COR-L47 (cell line): ENCODE measurements at regions not wholly inside any gene's neighbourhood (a gene's known extent, or its start where the extent isn't known, plus 50 kb on each side); places are given as distances from the start of the nearest gene placed in this dataset.

Experiments used
- DNase-seq: peaks from one replicate; lab custom pipeline; 2025; lab: John Stamatoyannopoulos, UW

- DNase-seq, result no peak
These were observed 54.9 kb upstream of the RUNX3 start for GRCh38 chr1:24984800-24985522.

- DNase-seq, result no peak
These were observed 54.2 kb upstream of the RUNX3 start for GRCh38 chr1:24984300-24984699.

DNA sequence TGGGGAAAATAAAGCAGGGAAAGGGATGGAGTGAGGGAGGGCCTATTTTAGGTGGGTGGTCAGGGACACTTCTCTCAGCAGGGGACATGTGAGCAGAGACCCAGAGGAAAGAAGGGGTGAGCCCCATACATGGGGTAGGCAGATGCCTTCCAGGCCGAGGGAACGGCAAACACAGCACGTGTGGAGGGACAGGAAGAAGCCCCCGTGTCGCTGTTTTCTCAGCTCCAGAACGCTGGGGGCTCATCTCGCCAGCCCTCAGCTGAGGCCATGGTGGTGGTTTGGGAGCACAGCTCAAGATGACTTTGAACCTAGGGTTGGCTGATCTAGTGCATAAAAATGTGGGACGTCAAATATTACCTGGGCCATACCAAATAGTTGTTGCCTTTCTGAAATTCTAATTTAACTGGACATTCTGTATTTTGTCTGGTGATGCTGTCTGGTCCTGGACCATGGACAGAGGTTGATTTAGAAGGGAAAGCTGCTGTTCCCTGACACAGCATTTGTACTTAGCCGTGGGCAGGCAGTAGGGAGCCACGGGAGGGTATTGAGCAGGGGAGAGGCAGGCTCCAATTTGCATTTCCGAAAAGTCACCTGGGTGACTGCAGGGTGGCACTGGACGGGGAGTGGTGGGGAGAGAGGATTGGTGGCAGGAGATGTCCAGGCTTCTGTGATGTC lies 53.1 kb upstream of the RUNX3 start:
- no peak for DNase-seq

DNA sequence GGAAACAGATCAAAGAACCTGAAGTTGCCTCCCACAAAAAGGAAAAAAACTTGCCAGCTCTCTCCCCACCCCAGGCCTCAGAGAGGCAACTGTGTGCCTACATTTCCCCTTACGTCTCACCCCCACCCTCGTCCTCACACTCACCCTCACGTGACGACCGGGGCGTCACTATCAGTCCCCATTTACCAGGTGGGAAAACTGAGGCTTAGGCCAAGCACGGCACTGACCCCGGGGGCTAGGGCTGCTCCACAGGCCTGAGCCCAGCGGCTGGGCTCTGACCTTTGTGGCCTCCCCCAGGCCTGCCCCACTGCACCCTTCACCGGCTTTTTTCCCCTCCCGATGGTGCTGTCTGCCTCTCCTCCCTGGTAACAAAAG lies 51.5 kb upstream of the RUNX3 start:
- DNase-seq, result no peak

- DNase-seq, result no peak
These were observed 51.0 kb upstream of the RUNX3 start for GRCh38 chr1:24980836-24981630.
